IMR-90 (cell line): ENCODE measurements at regions not wholly inside any gene's neighbourhood (a gene's known extent, or its start where the extent isn't known, plus 50 kb on each side); places are given as distances from the start of the nearest gene placed in this dataset.

Experiments
- ATAC-seq: fragments of 200-7000 bp; cut with Tn5 transposase; 2 replicates; pipeline ENCODE4 v1.9.1; 2020; ENCODE audit warnings: low read depth, mild to moderate bottlenecking, moderate library complexity
- BruUV-seq: library from RNA; stranded (reverse); fragments of 400-500 nt; replicated peaks from 2 replicates; lab custom pipeline; 2021; lab: Mats Ljungman, UMichigan
- CTCF ChIA-PET: fragments of 300-600 bp; formaldehyde crosslinking; extraction: SDS; loops from one replicate; lab custom pipeline; 2021; ENCODE audit warnings: antibody characterized with exemption; lab: Yijun Ruan, JAX
- POLR2A ChIA-PET: fragments of 300-600 bp; sonication (Branson Sonifier 250); formaldehyde crosslinking; loops from one replicate; lab custom pipeline; 2022; ENCODE audit warnings: antibody characterized with exemption; ENCODE audit not compliant: unreplicated experiment; lab: Charles Lee
- DNase-seq: peaks from one replicate; pipeline ENCODE4 v3.0.0; 2013
- H2AFZ ChIP-seq: replicated peaks from 2 replicates; pipeline ENCODE3; 2013; ENCODE audit warnings: low read length, mild to moderate bottlenecking; ENCODE audit not compliant: poor library complexity
- H2AK5ac ChIP-seq: 2 replicates; pipeline ENCODE4 v1.6.1; 2013; ENCODE audit warnings: low read depth, low read length, inconsistent platforms
- H2AK9ac ChIP-seq: replicated peaks from 2 replicates; pipeline ENCODE3; 2013; ENCODE audit warnings: mild to moderate bottlenecking, low read depth, low read length, moderate library complexity; ENCODE audit not compliant: poor library complexity
- H2BK120ac ChIP-seq: 2 replicates; pipeline ENCODE4 v1.6.1; 2013; ENCODE audit warnings: low read depth, low read length, inconsistent platforms
- H2BK15ac ChIP-seq: 3 replicates; pipeline ENCODE4 v1.6.1; 2013; ENCODE audit warnings: low read depth, low read length, inconsistent platforms
- H2BK20ac ChIP-seq: 2 replicates; pipeline ENCODE4 v1.6.1; 2013; ENCODE audit warnings: low read depth, mild to moderate bottlenecking, inconsistent platforms, low read length, moderate library complexity
- H2BK5ac ChIP-seq: 2 replicates; pipeline ENCODE4 v1.6.1; 2013; ENCODE audit warnings: mild to moderate bottlenecking, low read depth, low read length, inconsistent platforms; ENCODE audit not compliant: poor library complexity, severe bottlenecking
- H3K14ac ChIP-seq: replicated peaks from 2 replicates; pipeline ENCODE4 v1.6.1; 2013; ENCODE audit warnings: low read depth, low read length, inconsistent platforms
- H3K18ac ChIP-seq: 2 replicates; pipeline ENCODE4 v1.6.1; 2013; ENCODE audit warnings: low read depth, low read length, control low read depth
- H3K23ac ChIP-seq: 2 replicates; pipeline ENCODE4 v1.6.1; 2013; ENCODE audit warnings: low read depth, low read length, inconsistent platforms
- H3K27ac ChIP-seq: 2 replicates; pipeline ENCODE4 v1.5.1; 2013; ENCODE audit warnings: mild to moderate bottlenecking, control low read depth, low read length; ENCODE audit not compliant: insufficient read depth
- H3K27me3 ChIP-seq: 2 replicates; pipeline ENCODE4 v1.6.1; 2013; ENCODE audit warnings: low read length; ENCODE audit not compliant: control insufficient read depth, insufficient read depth
- H3K36me3 ChIP-seq: 2 replicates; pipeline ENCODE4 v1.6.1; 2013; ENCODE audit warnings: low read length, mixed read lengths; ENCODE audit not compliant: control insufficient read depth, insufficient read depth
- H3K4ac ChIP-seq: 2 replicates; pipeline ENCODE4 v1.6.1; 2013; ENCODE audit warnings: low read depth, low read length, inconsistent platforms
- H3K4me1 ChIP-seq: 2 replicates; pipeline ENCODE4 v1.6.1; 2013; ENCODE audit warnings: low read length, mixed read lengths; ENCODE audit not compliant: control insufficient read depth, insufficient read depth
- H3K4me2 ChIP-seq: 2 replicates; pipeline ENCODE4 v1.6.1; 2013; ENCODE audit warnings: low read depth, mild to moderate bottlenecking, control low read depth, low read length, moderate library complexity
- H3K4me3 ChIP-seq: 2 replicates; pipeline ENCODE4 v1.5.1; 2013; ENCODE audit warnings: low read depth, mild to moderate bottlenecking, control low read depth, low read length, moderate library complexity; ENCODE audit not compliant: insufficient read depth
- H3K56ac ChIP-seq: 2 replicates; pipeline ENCODE4 v1.6.1; 2013; ENCODE audit warnings: low read length, inconsistent platforms; ENCODE audit not compliant: insufficient read depth; ENCODE audit errors: extremely low read depth
- H3K79me1 ChIP-seq, 2 experiments: 2 replicates each; pipeline ENCODE4 v1.6.1; 2013; ENCODE audit warnings: low read length in 2 of 2, inconsistent platforms in 1 of 2, low read depth in 1 of 2
- H3K9ac ChIP-seq: 2 replicates; pipeline ENCODE4 v1.6.1; 2013; ENCODE audit warnings: low read depth, low read length, control low read depth
- H3K9me1 ChIP-seq: 2 replicates; pipeline ENCODE4 v1.6.1; 2013; ENCODE audit warnings: low read length, inconsistent platforms; ENCODE audit not compliant: insufficient read depth
- H3K9me3 ChIP-seq: 2 replicates; pipeline ENCODE4 v1.6.1; 2013; ENCODE audit warnings: low read length; ENCODE audit not compliant: control insufficient read depth, insufficient read depth
- H4K20me1 ChIP-seq: 2 replicates; pipeline ENCODE4 v1.6.1; 2013; ENCODE audit warnings: low read length, inconsistent platforms; ENCODE audit not compliant: insufficient read depth
- H4K5ac ChIP-seq: 2 replicates; pipeline ENCODE4 v1.6.1; 2013; ENCODE audit warnings: mild to moderate bottlenecking, low read depth, low read length, control low read depth
- H4K8ac ChIP-seq, 2 experiments: 2 replicates each; pipeline ENCODE4 v1.6.1; 2013; ENCODE audit warnings: low read depth in 2 of 2, low read length in 2 of 2, control low read depth in 1 of 2, inconsistent platforms in 1 of 2
- H4K91ac ChIP-seq: 2 replicates; pipeline ENCODE4 v1.6.1; 2013; ENCODE audit warnings: low read depth, low read length, inconsistent platforms; ENCODE audit not compliant: insufficient read depth
- BHLHE40 ChIP-seq: fragments of 150-350 bp; IDR thresholded peaks from 2 replicates; pipeline ENCODE4 v1.6.1; 2016; ENCODE audit warnings: mild to moderate bottlenecking, low read depth, low read length
- CEBPB ChIP-seq: IDR thresholded peaks from 2 replicates; pipeline ENCODE4 v1.6.1; 2012; ENCODE audit warnings: low read depth, low read length, improper control_type of control experiment
- CHD1 ChIP-seq: IDR thresholded peaks from 2 replicates; pipeline ENCODE4 v1.6.1; 2012; ENCODE audit warnings: low read depth, low read length, improper control_type of control experiment
- FOS ChIP-seq: fragments of 150-350 bp; IDR thresholded peaks from 2 replicates; pipeline ENCODE4 v1.6.1; 2016; ENCODE audit warnings: low read depth, low read length
- MAFK ChIP-seq: IDR thresholded peaks from 2 replicates; pipeline ENCODE4 v1.6.1; 2012; ENCODE audit warnings: low read depth, low read length, improper control_type of control experiment
- MAZ ChIP-seq: IDR thresholded peaks from 2 replicates; pipeline ENCODE4 v1.6.1; 2012; ENCODE audit warnings: low read depth, mild to moderate bottlenecking, low read length, improper control_type of control experiment, moderate library complexity, borderline replicate concordance
- MXI1 ChIP-seq: IDR thresholded peaks from 2 replicates; pipeline ENCODE4 v1.6.1; 2012; ENCODE audit warnings: low read depth, mild to moderate bottlenecking, low read length, moderate library complexity, borderline replicate concordance
- NFE2L2 ChIP-seq: fragments of 150-350 bp; IDR thresholded peaks from 2 replicates; pipeline ENCODE4 v1.6.1; 2016; ENCODE audit warnings: low read depth, mild to moderate bottlenecking, low read length
- POLR2A ChIP-seq: IDR thresholded peaks from 2 replicates; pipeline ENCODE4 v1.6.1; 2012; ENCODE audit warnings: mild to moderate bottlenecking, low read depth, low read length
- RAD21 ChIP-seq: IDR thresholded peaks from 2 replicates; pipeline ENCODE4 v1.6.1; 2012; ENCODE audit warnings: low read length, improper control_type of control experiment
- RCOR1 ChIP-seq: IDR thresholded peaks from 2 replicates; pipeline ENCODE4 v1.6.1; 2012; ENCODE audit warnings: mild to moderate bottlenecking, low read length, improper control_type of control experiment; ENCODE audit not compliant: insufficient replicate concordance
- RFX5 ChIP-seq: IDR thresholded peaks from 2 replicates; pipeline ENCODE4 v1.8.0; 2012; ENCODE audit warnings: low read depth, mild to moderate bottlenecking, low read length, moderate library complexity
- WGBS, 2 experiments: methylation state at CpG; one replicate each; pipeline versions ENCODE4 v1.1.5 to v1.1.7; 2013; ENCODE audit warnings: missing lambda C conversion rate in 2 of 2; ENCODE audit not compliant: insufficient read length in 1 of 2; ENCODE audit errors: extremely low coverage in 2 of 2; 5-methylcytosine and 5-hydroxymethylcytosine counted together
- dilution Hi-C: fragments of 300-500 bp; cut with HindIII; formaldehyde crosslinking; loops from one replicate; pipeline ENCODE4 v1.14.3; 2018; ENCODE audit warnings: low sequenced_read_pairs; ENCODE audit not compliant: unreplicated experiment
- in situ Hi-C: fragments of 300-500 bp; cut with MboI; formaldehyde crosslinking; loops from 3 replicates; pipeline ENCODE4 v1.14.3; 2019; ENCODE audit warnings: low sequenced_read_pairs, inconsistent platforms, mixed read lengths
- intact Hi-C: fragments of 100-400 bp; cut with micrococcal nuclease; formaldehyde crosslinking; loops from 2 replicates; pipeline ENCODE4 v1.10.0; 2022
- TF ChIP-seq, protein P1 (sequence below): fragments of 150-350 bp; IDR thresholded peaks from 2 replicates; pipeline ENCODE4 v1.6.1; 2016; ENCODE audit warnings: low read depth, mild to moderate bottlenecking, low read length, moderate library complexity, borderline replicate concordance
- TF ChIP-seq, protein P2 (sequence below): conservative IDR thresholded peaks from 2 replicates; pipeline ENCODE4 v1.5.1; 2012; ENCODE audit warnings: mild to moderate bottlenecking, low read depth, low read length, improper control_type of control experiment
- TF ChIP-seq, protein P3 (sequence below): fragments of 150-350 bp; IDR thresholded peaks from 2 replicates; pipeline ENCODE4 v1.6.1; 2017; ENCODE audit warnings: mild to moderate bottlenecking, antibody characterized with exemption, low read length, low read depth

- intact Hi-C loops, result no loop called here
- no CpG with 5 or more reads among the region's 1 CpG for WGBS, 2 experiments
- Histone ChIP-seq H3K56ac (no peak overlapping the region), H3K9me1 (no peaks in the 10 kb centered on the region), H3K4ac (no peak overlapping the region), H4K5ac (no peak overlapping the region), H3K9me3 (peaks cover 8% of the 10 kb centered on the region), H2BK5ac (no peak overlapping the region), H2BK20ac (no peak overlapping the region), H3K27me3 (no peaks in the 10 kb centered on the region), H3K4me2 (no peak overlapping the region), H2AFZ (no peak overlapping the region), H2BK120ac (no peak overlapping the region), H2BK15ac (no peak overlapping the region), H3K79me1 (no peaks in the 10 kb centered on the region), H3K23ac (no peak overlapping the region), H3K14ac (no peak overlapping the region), H4K91ac (no peak overlapping the region), H4K8ac (no peak overlapping the region), H2AK9ac (no peak overlapping the region), H3K9ac (no peak overlapping the region), H2AK5ac (no peak overlapping the region), H3K4me1 (no peaks in the 10 kb centered on the region), H4K20me1 (no peaks in the 10 kb centered on the region), H3K27ac (no peak overlapping the region), H3K4me3 (no peak overlapping the region), H3K18ac (no peak overlapping the region), H3K36me3 (no peaks in the 10 kb centered on the region)
- ATAC-seq (no peak), DNase-seq (no peak)
- BruUV-seq, result no TSS peak
- TF ChIP-seq MAFK (no peak), MAZ (no peak), RFX5 (no peak), CEBPB (no peak), BHLHE40 (no peak), POLR2A (no peak), NFE2L2 (no peak), CHD1 (no peak), FOS (no peak), MXI1 (no peak), RAD21 (no peak), RCOR1 (no peak)
- TF ChIP-seq, protein P1, sequence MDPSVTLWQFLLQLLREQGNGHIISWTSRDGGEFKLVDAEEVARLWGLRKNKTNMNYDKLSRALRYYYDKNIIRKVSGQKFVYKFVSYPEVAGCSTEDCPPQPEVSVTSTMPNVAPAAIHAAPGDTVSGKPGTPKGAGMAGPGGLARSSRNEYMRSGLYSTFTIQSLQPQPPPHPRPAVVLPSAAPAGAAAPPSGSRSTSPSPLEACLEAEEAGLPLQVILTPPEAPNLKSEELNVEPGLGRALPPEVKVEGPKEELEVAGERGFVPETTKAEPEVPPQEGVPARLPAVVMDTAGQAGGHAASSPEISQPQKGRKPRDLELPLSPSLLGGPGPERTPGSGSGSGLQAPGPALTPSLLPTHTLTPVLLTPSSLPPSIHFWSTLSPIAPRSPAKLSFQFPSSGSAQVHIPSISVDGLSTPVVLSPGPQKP, result no peak
- TF ChIP-seq, protein P2, sequence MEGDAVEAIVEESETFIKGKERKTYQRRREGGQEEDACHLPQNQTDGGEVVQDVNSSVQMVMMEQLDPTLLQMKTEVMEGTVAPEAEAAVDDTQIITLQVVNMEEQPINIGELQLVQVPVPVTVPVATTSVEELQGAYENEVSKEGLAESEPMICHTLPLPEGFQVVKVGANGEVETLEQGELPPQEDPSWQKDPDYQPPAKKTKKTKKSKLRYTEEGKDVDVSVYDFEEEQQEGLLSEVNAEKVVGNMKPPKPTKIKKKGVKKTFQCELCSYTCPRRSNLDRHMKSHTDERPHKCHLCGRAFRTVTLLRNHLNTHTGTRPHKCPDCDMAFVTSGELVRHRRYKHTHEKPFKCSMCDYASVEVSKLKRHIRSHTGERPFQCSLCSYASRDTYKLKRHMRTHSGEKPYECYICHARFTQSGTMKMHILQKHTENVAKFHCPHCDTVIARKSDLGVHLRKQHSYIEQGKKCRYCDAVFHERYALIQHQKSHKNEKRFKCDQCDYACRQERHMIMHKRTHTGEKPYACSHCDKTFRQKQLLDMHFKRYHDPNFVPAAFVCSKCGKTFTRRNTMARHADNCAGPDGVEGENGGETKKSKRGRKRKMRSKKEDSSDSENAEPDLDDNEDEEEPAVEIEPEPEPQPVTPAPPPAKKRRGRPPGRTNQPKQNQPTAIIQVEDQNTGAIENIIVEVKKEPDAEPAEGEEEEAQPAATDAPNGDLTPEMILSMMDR, result no peak
- TF ChIP-seq, protein P3, sequence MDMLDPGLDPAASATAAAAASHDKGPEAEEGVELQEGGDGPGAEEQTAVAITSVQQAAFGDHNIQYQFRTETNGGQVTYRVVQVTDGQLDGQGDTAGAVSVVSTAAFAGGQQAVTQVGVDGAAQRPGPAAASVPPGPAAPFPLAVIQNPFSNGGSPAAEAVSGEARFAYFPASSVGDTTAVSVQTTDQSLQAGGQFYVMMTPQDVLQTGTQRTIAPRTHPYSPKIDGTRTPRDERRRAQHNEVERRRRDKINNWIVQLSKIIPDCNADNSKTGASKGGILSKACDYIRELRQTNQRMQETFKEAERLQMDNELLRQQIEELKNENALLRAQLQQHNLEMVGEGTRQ, result no peak
- ChIA-PET CTCF (no interaction called here), POLR2A (no interaction called here)
- dilution Hi-C loops, result no loop called here
- in situ Hi-C loops, result no loop called here
Observed at GRCh38 chr1:106555571-106555970, 500.9 kb upstream of the PRMT6 start.
